ENCODE measurements at regions not wholly inside any gene's neighbourhood (a gene's known extent, or its start where the extent isn't known, plus 50 kb on each side); places are given as distances from the start of the nearest gene placed in this dataset.
A peak's percentile ranks its signal among the peaks of the same experiment; 100 is the strongest.

GRCh38 chr14:32254952-32255679 is 52.0 kb upstream of the RNU6-8 start:
- Histone ChIP-seq H3K9me3 (ENCODE audit: severe bottlenecking) (no peaks in the 10 kb centered on the region), H3K36me3 (no peaks in the 10 kb centered on the region), H3K27me3 (ENCODE audit: insufficient read depth, low read depth, severe bottlenecking) (no peaks in the 10 kb centered on the region), H3K4me3 (ENCODE audit: low read depth, low read length) (no peak overlapping the region), H3K27ac (no peak overlapping the region)
- TF ChIP-seq, protein P1, sequence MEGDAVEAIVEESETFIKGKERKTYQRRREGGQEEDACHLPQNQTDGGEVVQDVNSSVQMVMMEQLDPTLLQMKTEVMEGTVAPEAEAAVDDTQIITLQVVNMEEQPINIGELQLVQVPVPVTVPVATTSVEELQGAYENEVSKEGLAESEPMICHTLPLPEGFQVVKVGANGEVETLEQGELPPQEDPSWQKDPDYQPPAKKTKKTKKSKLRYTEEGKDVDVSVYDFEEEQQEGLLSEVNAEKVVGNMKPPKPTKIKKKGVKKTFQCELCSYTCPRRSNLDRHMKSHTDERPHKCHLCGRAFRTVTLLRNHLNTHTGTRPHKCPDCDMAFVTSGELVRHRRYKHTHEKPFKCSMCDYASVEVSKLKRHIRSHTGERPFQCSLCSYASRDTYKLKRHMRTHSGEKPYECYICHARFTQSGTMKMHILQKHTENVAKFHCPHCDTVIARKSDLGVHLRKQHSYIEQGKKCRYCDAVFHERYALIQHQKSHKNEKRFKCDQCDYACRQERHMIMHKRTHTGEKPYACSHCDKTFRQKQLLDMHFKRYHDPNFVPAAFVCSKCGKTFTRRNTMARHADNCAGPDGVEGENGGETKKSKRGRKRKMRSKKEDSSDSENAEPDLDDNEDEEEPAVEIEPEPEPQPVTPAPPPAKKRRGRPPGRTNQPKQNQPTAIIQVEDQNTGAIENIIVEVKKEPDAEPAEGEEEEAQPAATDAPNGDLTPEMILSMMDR (IDR thresholded peaks at IDR 0.05; ENCODE audit: low read depth, low read length) = peak; percentile 80
- peak; percentile 68 for DNase-seq

- no peak overlapping the region for H3K4me3 ChIP-seq (ENCODE audit: low read depth, low read length)
- no peaks in the 10 kb centered on the region for H3K9me3 ChIP-seq (ENCODE audit: severe bottlenecking)
- no peaks in the 10 kb centered on the region for H3K27me3 ChIP-seq (ENCODE audit: insufficient read depth, low read depth, severe bottlenecking)
- no peak overlapping the region for H3K27ac ChIP-seq
- no peak for DNase-seq
- no peaks in the 10 kb centered on the region for H3K36me3 ChIP-seq
- TF ChIP-seq, protein P1 (IDR thresholded peaks at IDR 0.05; ENCODE audit: low read depth, low read length) = no peak
Measured at GRCh38 chr14:32255789-32256188, 52.7 kb upstream of the RNU6-8 start.

DNA sequence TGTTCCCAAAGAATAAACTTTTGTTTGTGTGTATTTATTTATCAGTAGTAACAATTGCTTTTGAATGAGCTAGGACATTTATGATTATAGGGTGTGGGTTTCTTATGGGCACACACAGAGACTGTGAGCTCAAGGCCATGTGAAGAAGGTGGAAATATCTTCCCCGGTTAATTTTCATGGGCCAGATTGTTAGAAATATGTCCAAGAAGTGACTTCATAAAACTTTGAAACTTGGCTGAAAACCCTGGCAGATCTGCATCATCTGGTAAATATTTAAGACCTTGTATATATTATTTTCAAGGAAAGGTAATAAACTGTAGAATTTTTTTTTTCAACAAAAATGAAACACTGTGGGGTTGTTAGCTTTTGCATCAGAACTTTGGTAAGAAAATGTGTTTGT is 53.5 kb upstream of the RNU6-8 start:
- Histone ChIP-seq H3K27ac (no peak overlapping the region), H3K9me3 (ENCODE audit: severe bottlenecking) (no peaks in the 10 kb centered on the region), H3K36me3 (no peaks in the 10 kb centered on the region), H3K4me3 (ENCODE audit: low read depth, low read length) (no peak overlapping the region), H3K27me3 (ENCODE audit: insufficient read depth, low read depth, severe bottlenecking) (no peaks in the 10 kb centered on the region)
- DNase-seq = no peak
- TF ChIP-seq, protein P1 (IDR thresholded peaks at IDR 0.05; ENCODE audit: low read depth, low read length) = no peak

DNA sequence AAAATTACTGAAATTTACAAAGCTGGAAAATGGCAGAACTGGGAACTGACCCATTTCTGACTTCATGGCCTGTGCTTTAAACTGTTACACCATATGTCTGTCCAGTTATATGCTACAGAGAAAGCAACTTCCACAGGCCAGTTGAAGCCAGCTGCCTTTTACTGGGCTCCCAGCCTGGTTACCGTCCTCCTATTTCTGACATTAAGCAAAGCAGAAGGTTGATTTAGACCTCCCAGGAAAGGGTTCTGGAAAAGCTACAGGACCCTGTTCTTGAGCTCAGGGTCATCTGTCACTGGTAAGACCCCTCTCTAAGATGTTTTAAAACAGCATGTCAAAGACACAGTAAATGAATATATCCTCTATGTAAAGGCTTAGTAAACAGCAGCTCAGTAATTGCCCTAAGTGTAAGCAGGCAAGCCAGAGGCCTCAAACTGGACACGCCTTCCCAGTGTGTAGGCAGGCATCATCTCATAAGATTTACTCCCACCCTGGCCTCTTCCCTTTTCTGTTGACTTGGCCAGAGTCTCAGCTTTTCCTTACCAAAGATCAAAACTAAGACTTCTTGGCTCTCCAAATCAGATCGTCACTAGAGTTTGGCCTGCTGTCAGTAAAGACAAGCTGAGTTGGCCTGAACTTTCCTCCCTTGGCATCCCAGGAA is 55.4 kb upstream of the RNU6-8 start:
- DNase-seq = no peak
- H3K4me3 ChIP-seq (ENCODE audit: low read depth, low read length) = no peak overlapping the region
- TF ChIP-seq, protein P1 (IDR thresholded peaks at IDR 0.05; ENCODE audit: low read depth, low read length) = no peak

DNA sequence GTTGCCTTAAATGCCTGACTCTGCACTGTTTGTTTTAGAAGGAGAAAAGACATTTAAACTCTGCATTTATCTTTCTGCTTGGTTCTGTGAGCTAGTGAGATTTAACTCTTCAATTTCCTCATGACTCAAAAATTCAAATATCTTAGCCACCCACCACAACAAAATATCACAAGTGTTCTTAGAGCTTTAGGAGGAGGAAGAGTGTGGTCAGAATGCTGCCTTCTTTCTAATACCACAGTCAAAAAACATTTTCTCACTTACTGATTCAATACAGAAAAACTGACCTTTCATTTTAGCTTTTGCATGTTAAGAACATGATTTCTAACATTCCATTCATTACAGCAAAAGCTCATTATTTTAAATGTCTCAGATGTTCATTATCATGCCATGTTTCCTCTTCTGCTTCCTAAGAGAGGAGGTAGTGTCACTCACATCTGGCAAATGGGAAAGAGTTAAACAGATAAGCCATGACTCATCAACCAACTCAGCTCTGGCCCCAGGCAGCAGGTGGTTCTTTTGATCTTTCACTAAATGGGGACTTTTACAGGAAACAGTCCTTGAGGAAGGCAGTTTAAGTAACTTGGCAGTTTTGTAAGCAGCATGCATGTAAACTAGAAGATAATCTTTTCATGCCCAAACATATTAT is 56.4 kb upstream of the RNU6-8 start:
- peaks cover 7% of the 10 kb centered on the region for H3K9me3 ChIP-seq (ENCODE audit: severe bottlenecking)
- no peak overlapping the region for H3K27ac ChIP-seq
- no peaks in the 10 kb centered on the region for H3K36me3 ChIP-seq
- no peak for DNase-seq
- TF ChIP-seq, protein P1 (IDR thresholded peaks at IDR 0.05; ENCODE audit: low read depth, low read length) = no peak
- H3K27me3 ChIP-seq (ENCODE audit: insufficient read depth, low read depth, severe bottlenecking) = no peaks in the 10 kb centered on the region
- no peak overlapping the region for H3K4me3 ChIP-seq (ENCODE audit: low read depth, low read length)

More for the DNA sequence above, 55.4 kb upstream of the RNU6-8 start:
- no peaks in the 10 kb centered on the region for H3K9me3 ChIP-seq (ENCODE audit: severe bottlenecking)
- no peaks in the 10 kb centered on the region for H3K36me3 ChIP-seq
- no peak overlapping the region for H3K27ac ChIP-seq
- H3K27me3 ChIP-seq (ENCODE audit: insufficient read depth, low read depth, severe bottlenecking) = no peaks in the 10 kb centered on the region
